ENCODE measurements at regions not wholly inside any gene's neighbourhood (a gene's known extent, or its start where the extent isn't known, plus 50 kb on each side); places are given as distances from the start of the nearest gene placed in this dataset.

DNA sequence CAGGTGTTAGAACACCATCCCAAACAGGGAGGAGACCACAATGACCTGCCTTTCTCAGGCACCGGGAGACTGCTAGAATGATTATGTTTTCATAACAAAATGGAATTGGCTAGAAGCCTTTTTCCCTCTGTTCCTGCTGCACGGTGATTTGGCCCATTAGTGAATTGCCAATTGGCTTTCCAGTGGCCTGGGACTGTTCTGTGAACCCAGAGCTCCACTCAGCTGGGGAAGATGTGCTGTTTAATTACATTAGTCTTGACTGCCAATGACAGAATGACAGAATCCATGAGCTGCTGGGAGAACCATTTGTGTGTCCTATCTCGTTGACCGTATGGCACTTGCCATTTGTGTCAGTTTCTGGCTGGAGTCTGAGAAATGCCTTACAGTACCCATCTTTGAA lies 242.9 kb downstream of the CDH11 start:
- H3K4me3 ChIP-seq (ENCODE audit: low read depth, low read length) = no peak overlapping the region
- TF ChIP-seq, protein P1, sequence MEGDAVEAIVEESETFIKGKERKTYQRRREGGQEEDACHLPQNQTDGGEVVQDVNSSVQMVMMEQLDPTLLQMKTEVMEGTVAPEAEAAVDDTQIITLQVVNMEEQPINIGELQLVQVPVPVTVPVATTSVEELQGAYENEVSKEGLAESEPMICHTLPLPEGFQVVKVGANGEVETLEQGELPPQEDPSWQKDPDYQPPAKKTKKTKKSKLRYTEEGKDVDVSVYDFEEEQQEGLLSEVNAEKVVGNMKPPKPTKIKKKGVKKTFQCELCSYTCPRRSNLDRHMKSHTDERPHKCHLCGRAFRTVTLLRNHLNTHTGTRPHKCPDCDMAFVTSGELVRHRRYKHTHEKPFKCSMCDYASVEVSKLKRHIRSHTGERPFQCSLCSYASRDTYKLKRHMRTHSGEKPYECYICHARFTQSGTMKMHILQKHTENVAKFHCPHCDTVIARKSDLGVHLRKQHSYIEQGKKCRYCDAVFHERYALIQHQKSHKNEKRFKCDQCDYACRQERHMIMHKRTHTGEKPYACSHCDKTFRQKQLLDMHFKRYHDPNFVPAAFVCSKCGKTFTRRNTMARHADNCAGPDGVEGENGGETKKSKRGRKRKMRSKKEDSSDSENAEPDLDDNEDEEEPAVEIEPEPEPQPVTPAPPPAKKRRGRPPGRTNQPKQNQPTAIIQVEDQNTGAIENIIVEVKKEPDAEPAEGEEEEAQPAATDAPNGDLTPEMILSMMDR (IDR thresholded peaks at IDR 0.05; ENCODE audit: low read depth, low read length, missing control alignments) = no peak
- DNase-seq (ENCODE audit: low read depth) = no peak

DNA sequence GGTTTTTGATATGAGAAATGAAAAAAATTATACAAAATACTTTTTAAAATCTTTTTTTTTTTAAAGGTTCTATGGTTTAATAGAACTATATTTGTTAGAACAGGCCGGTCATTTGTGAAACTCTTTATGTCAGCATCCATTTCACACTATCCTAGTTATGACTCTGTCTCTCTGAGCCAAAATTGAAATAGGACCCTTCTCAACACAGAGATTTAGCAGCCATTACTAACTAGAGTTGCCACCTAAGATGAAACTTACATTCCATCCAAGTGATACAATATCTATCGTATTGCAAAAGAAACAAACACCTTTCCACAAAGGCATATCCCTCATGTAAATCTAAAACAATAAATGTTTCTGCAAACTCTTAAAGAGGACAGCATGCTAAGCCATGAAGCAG lies 249.8 kb downstream of the CDH11 start:
- no peak overlapping the region for H3K4me3 ChIP-seq (ENCODE audit: low read depth, low read length)
- TF ChIP-seq, protein P1 (IDR thresholded peaks at IDR 0.05; ENCODE audit: low read depth, low read length, missing control alignments) = no peak
- no peak for DNase-seq (ENCODE audit: low read depth)

DNA sequence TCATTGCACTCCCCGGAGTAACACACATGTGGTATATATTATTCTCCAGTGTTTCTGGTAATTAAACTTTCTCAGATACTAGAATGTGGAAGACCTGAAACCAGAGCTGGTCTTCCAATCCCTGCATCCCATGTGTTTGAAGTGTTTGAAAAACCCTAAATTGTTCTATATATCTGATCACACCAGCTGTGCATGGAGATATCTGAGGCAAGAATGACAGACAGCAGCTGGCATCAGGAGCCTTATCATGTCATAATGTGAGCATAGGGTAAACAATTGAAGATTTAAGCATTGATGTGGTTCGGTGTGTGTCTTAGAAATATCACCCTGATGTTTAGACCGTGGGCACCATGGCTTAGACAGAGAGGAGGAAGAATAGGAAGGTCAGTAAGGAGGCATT lies 251.0 kb downstream of the CDH11 start:
- H3K4me3 ChIP-seq (ENCODE audit: low read depth, low read length) = no peak overlapping the region
- TF ChIP-seq, protein P1 (IDR thresholded peaks at IDR 0.05; ENCODE audit: low read depth, low read length, missing control alignments) = no peak
- DNase-seq (ENCODE audit: low read depth) = no peak

DNA sequence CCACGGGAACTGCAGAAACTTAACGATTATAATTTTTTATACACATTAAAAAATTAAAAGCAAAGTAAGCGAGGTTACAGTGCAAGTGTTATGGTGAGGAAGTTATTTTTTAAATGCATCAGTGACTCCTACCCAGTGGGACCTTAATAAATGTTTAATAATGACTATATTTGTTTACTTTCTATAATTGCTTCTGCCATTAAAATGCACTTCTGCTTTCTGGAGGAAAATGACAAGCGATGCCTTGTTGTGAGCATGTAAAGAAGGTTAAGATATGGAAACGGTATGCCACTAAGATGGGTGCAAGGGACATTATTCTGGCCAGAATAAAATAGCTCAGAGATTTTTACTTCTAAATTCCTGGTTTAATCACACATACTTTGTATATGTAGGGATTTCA lies 252.1 kb downstream of the CDH11 start:
- H3K4me3 ChIP-seq (ENCODE audit: low read depth, low read length) = no peak overlapping the region
- TF ChIP-seq, protein P1 (IDR thresholded peaks at IDR 0.05; ENCODE audit: low read depth, low read length, missing control alignments) = no peak
- DNase-seq (ENCODE audit: low read depth) = no peak

DNA sequence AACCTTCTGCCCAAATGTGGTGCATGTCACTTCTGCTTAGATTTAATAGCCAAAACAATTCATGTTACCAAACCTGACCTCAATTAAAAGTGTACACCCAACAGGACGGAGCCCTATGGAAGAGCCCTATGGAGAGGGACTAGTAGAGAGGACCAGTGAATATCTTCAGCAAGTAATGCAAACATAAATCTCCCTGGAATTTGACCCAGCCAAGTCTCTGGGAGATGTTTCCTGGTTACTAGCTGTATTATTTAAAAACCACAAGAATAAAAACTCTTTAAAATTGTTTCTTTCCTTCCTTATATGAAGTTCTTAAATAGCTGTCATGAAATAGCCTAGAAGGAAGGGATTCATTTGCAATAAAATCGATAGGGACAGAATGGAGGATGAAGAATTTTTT lies 255.8 kb downstream of the CDH11 start:
- TF ChIP-seq, protein P1 (IDR thresholded peaks at IDR 0.05; ENCODE audit: low read depth, low read length, missing control alignments) = no peak
- DNase-seq (ENCODE audit: low read depth) = no peak
- no peak overlapping the region for H3K4me3 ChIP-seq (ENCODE audit: low read depth, low read length)

DNA sequence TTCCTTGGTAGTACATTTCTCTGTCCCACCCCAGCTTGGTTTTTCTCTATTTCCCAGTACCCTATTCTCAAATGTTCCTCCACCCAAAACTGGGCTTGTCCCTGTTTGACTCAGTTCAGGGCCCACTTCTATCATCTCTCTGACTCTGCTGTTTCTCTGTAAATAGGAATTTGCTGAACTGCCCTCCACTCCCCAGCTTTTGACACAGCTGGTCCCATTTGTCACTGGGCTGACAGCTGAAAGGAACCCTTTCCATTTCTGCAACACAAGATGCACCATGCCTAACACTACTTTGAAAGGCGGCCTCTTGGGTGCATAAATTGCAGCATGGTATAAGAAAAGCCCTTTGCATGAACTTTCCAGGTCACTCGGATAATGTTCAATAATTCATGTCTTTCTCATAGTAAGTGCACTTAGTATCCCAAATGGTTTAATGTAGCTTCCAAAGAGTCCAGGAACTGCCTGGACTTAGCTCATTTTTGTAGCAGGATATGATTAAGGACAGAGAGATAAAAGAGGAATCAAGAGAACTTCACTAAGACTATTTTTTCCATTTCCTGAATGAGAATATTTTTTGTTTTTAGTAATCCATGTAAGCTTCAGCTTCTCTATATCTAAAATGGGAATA lies 256.7 kb downstream of the CDH11 start:
- no peak for DNase-seq (ENCODE audit: low read depth)
- no peak overlapping the region for H3K4me3 ChIP-seq (ENCODE audit: low read depth, low read length)
- TF ChIP-seq, protein P1 (IDR thresholded peaks at IDR 0.05; ENCODE audit: low read depth, low read length, missing control alignments) = no peak

DNA sequence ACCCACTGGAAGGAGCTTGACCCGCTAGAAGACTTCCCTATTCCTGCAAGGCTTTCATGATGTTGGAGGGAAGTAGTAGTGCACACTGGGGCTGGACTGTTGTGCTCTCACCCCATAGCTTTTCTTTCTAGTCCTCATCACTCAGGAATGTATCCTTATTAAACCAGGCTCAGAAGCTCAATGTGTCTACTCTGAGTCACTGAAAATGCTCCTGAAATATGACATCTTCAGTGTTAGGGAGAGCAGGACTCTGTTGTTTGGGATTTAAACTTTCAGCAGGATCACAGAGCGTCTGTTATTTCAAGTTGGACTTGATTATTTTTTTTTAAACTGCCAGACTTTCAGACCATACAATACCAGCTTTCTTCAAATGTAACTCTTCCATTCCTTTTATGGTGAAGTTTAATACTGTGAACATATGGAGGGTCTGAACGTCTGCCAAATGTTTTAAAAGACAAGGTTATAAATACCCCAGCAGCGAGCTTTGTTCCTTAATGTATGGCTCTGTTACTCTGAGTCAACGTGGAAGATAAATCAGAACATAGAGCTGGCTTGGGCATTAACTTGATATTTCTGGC lies 257.5 kb downstream of the CDH11 start:
- no peak for DNase-seq (ENCODE audit: low read depth)
- TF ChIP-seq, protein P1 (IDR thresholded peaks at IDR 0.05; ENCODE audit: low read depth, low read length, missing control alignments) = no peak
- no peak overlapping the region for H3K4me3 ChIP-seq (ENCODE audit: low read depth, low read length)

Data from GM12864 (cell line).